Mammary epithelial cell (primary cell): ENCODE measurements at regions not wholly inside any gene's neighbourhood (a gene's known extent, or its start where the extent isn't known, plus 50 kb on each side); places are given as distances from the start of the nearest gene placed in this dataset.

Experiments used
- EZH2 ChIP-seq: IDR thresholded peaks from 2 replicates; pipeline ENCODE4 v1.6.1; 2012; ENCODE audit warnings: low read length, inconsistent platforms, borderline replicate concordance
- TF ChIP-seq, protein P1 (sequence below), 2 donors: IDR thresholded peaks in 1 of 2; conservative IDR thresholded peaks in 1 of 2; 2 replicates each; pipeline ENCODE4 v1.5.1; 2011 to 2012; ENCODE audit warnings: inconsistent platforms in 2 of 2, low read length in 2 of 2, mild to moderate bottlenecking in 2 of 2, control low read depth in 1 of 2, low read depth in 1 of 2; ENCODE audit not compliant: insufficient read depth in 1 of 2; ENCODE audit errors: extremely low read depth in 1 of 2

DNA sequence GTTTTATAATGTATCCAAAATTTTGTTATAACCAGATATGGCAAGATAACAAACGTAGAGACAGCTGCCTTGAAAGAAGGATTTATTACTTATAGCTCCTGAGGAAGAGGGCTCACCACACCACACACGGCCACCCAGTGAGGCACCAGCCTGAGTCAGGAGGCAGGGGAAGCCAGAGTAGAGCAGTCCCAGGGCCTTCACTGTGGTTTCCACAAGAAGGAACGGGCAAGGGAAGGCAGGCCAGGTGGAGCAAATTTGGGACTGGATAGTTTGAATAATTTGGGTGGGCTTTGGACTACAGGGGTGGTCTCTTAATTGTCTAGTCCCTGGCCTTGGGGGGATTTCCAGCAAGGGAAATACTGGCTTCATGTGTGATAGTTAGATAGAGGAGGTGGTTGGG, 72.5 kb downstream of the RRAGC start:
- TF ChIP-seq, protein P1, sequence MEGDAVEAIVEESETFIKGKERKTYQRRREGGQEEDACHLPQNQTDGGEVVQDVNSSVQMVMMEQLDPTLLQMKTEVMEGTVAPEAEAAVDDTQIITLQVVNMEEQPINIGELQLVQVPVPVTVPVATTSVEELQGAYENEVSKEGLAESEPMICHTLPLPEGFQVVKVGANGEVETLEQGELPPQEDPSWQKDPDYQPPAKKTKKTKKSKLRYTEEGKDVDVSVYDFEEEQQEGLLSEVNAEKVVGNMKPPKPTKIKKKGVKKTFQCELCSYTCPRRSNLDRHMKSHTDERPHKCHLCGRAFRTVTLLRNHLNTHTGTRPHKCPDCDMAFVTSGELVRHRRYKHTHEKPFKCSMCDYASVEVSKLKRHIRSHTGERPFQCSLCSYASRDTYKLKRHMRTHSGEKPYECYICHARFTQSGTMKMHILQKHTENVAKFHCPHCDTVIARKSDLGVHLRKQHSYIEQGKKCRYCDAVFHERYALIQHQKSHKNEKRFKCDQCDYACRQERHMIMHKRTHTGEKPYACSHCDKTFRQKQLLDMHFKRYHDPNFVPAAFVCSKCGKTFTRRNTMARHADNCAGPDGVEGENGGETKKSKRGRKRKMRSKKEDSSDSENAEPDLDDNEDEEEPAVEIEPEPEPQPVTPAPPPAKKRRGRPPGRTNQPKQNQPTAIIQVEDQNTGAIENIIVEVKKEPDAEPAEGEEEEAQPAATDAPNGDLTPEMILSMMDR (conservative IDR thresholded peaks at IDR 0.05 in 1 of 2, IDR thresholded peaks at IDR 0.05 in 1 of 2; ENCODE audit: extremely low read depth in 1 of 2, insufficient read depth in 1 of 2, low read depth in 1 of 2, low read length in 2 of 2) = no peak
- TF ChIP-seq EZH2 = no peak
